Lung microvascular endothelial cell (primary cell): ENCODE measurements at regions not wholly inside any gene's neighbourhood (a gene's known extent, or its start where the extent isn't known, plus 50 kb on each side); places are given as distances from the start of the nearest gene placed in this dataset.

Experiments
- DNase-seq, 2 donors: peaks; one replicate each; pipeline versions ENCODE4 v3.0.0 to v3.0.0-alpha.2; 2010; ENCODE audit warnings: low read depth in 2 of 2

- no peak for DNase-seq
Observed at GRCh38 chr5:110105692-110106091, 416.0 kb downstream of the MAN2A1 start.

- DNase-seq: no peak
Observed at GRCh38 chr5:110106750-110107149, 417.0 kb downstream of the MAN2A1 start.

GRCh38 chr5:110108520-110108919, 418.8 kb downstream of the MAN2A1 start:
- DNase-seq: no peak

- DNase-seq: no peak
Observed at GRCh38 chr5:110109667-110110066, 419.9 kb downstream of the MAN2A1 start.

- no peak for DNase-seq
Observed at GRCh38 chr5:110112348-110112747, 422.6 kb downstream of the MAN2A1 start.

GRCh38 chr5:110115503-110115902, 425.8 kb downstream of the MAN2A1 start:
- DNase-seq: no peak

GRCh38 chr5:110116539-110116938, 426.8 kb downstream of the MAN2A1 start:
- no peak for DNase-seq

GRCh38 chr5:110134963-110135935, 445.5 kb downstream of the MAN2A1 start:
- no peak for DNase-seq

- DNase-seq: no peak
Observed at GRCh38 chr5:110150199-110150598, 460.5 kb downstream of the MAN2A1 start.

- no peak for DNase-seq
Observed at GRCh38 chr5:110159202-110159601, 469.5 kb downstream of the MAN2A1 start.

GRCh38 chr5:110161162-110161561, 471.4 kb downstream of the MAN2A1 start:
- no peak for DNase-seq

- no peak for DNase-seq
Observed at GRCh38 chr5:110165366-110165765, 475.6 kb downstream of the MAN2A1 start.

GRCh38 chr5:110167384-110167783, 477.7 kb downstream of the MAN2A1 start:
- DNase-seq: no peak

GRCh38 chr5:110169461-110169860, 479.7 kb downstream of the MAN2A1 start:
- DNase-seq: no peak

GRCh38 chr5:110177729-110178128, 488.0 kb downstream of the MAN2A1 start:
- DNase-seq: no peak

- DNase-seq: no peak
Observed at GRCh38 chr5:110179321-110179720, 489.6 kb downstream of the MAN2A1 start.

- no peak for DNase-seq
Observed at GRCh38 chr5:110194191-110194590, 504.5 kb downstream of the MAN2A1 start.

- DNase-seq: no peak
Observed at GRCh38 chr5:110195288-110195687, 505.6 kb downstream of the MAN2A1 start.

GRCh38 chr5:110201791-110202190, 512.1 kb downstream of the MAN2A1 start:
- DNase-seq: no peak

GRCh38 chr5:110203661-110204060, 513.9 kb downstream of the MAN2A1 start:
- no peak for DNase-seq

GRCh38 chr5:110209401-110209800, 517.1 kb downstream of the TMEM232 start:
- no peak for DNase-seq

GRCh38 chr5:110218981-110219380, 507.5 kb downstream of the TMEM232 start:
- no peak for DNase-seq

- no peak for DNase-seq
Observed at GRCh38 chr5:110219769-110220168, 506.7 kb downstream of the TMEM232 start.
